ENCODE measurements at regions not wholly inside any gene's neighbourhood (a gene's known extent, or its start where the extent isn't known, plus 50 kb on each side); places are given as distances from the start of the nearest gene placed in this dataset.

DNA sequence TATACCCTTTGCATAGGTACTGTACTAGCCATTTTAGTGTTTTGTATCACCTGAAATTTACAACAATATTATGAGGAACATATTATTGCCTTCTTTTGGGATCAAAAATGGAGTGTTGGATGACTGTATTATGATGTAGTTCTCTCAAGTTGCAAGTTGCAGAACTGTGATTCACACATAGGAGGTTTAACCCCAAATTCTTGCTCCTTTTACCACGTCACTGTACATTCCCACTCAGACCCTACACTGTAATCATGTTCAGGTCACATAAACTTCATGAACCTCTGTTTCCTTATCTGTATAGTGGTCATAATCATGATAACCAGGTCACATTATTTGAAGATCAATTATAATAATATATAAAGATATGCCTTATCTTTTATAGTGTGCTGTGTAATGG lies 925.1 kb upstream of the TENM4 start:
- TF ChIP-seq CTCF (IDR thresholded peaks at IDR 0.05) (no peak), POLR2A (IDR thresholded peaks at IDR 0.05) (no peak)

Measured in Peyer's patch (tissue), 4 donors.